Tibial artery (tissue), 4 donors: ENCODE measurements at regions not wholly inside any gene's neighbourhood (a gene's known extent, or its start where the extent isn't known, plus 50 kb on each side); places are given as distances from the start of the nearest gene placed in this dataset.

Source experiments
- DNase-seq, 2 donors: peaks; one replicate each; pipeline ENCODE4 v3.0.0-alpha.2; 2019
- H3K27ac ChIP-seq, 2 donors: fragments of 200-600 bp; sonication (generic) in 1 of 2; 1 replicate in 1 of 2; 2 replicates in 1 of 2; pipeline ENCODE4 v1.5.1; 2018 to 2019; ENCODE audit warnings: mild to moderate bottlenecking in 1 of 2
- H3K27me3 ChIP-seq, 2 donors: fragments of 200-600 bp; sonication (generic) in 1 of 2; one replicate each; pipeline versions ENCODE4 v1.5.1 to v1.6.0; 2016 to 2019
- H3K36me3 ChIP-seq, 3 donors: fragments of 200-600 bp; sonication (generic) in 2 of 3; one replicate each; pipeline ENCODE4 v1.5.1; 2016 to 2019; ENCODE audit warnings: mild to moderate bottlenecking in 2 of 3
- H3K4me1 ChIP-seq, 4 donors: fragments of 200-600 bp; sonication (generic) in 2 of 4; 1 replicate in 3 of 4; 2 replicates in 1 of 4; pipeline ENCODE4 v1.5.1; 2016 to 2019
- H3K4me3 ChIP-seq, 2 donors: fragments of 200-600 bp; sonication (generic) in 1 of 2; 1 replicate in 1 of 2; 2 replicates in 1 of 2; pipeline ENCODE4 v1.5.1; 2018 to 2019; ENCODE audit warnings: mild to moderate bottlenecking in 2 of 2
- H3K9me3 ChIP-seq, 3 donors: fragments of 200-600 bp; sonication (generic) in 1 of 3; one replicate each; pipeline ENCODE4 v1.5.1; 2016 to 2019
- CTCF ChIP-seq, 2 experiments: fragments of 200-600 bp in 1 of 2; fragments of 450-650 bp in 1 of 2; IDR thresholded peaks; one replicate each; pipeline ENCODE4 v1.5.1; 2017 to 2019; ENCODE audit warnings: antibody characterized with exemption in 2 of 2, mild to moderate bottlenecking in 1 of 2, moderate library complexity in 1 of 2
- intact Hi-C: fragments of 100-400 bp; cut with DNase I; formaldehyde crosslinking; loops from one replicate; pipeline ENCODE4 v1.15.0; 2023; ENCODE audit warnings: low total_unique reads

GRCh38 chr14:76678244-76678800 lies 82.9 kb upstream of the VASH1 start:
- no peak for DNase-seq
- H3K4me3 ChIP-seq = no peak overlapping the region
- TF ChIP-seq CTCF (IDR thresholded peaks at IDR 0.05) = no peak
- intact Hi-C loops = no loop called here
- no peak overlapping the region for H3K27ac ChIP-seq
- H3K27me3 ChIP-seq = no peaks in the 10 kb centered on the region
- H3K4me1 ChIP-seq = no peaks in the 10 kb centered on the region
- peaks cover 0 to 17% (median 16%) of the 10 kb centered on the region in 3 donors for H3K9me3 ChIP-seq
- H3K36me3 ChIP-seq = no peaks in the 10 kb centered on the region

GRCh38 chr14:76682367-76682766 lies 78.9 kb upstream of the VASH1 start:
- no peak for TF ChIP-seq CTCF (IDR thresholded peaks at IDR 0.05)
- H3K27me3 ChIP-seq = no peaks in the 10 kb centered on the region
- intact Hi-C loops = no loop called here
- DNase-seq = no peak
- H3K36me3 ChIP-seq = no peaks in the 10 kb centered on the region
- no peak overlapping the region for H3K27ac ChIP-seq
- H3K9me3 ChIP-seq = peaks cover 0 to 28% (median 24%) of the 10 kb centered on the region in 3 donors
- no peaks in the 10 kb centered on the region for H3K4me1 ChIP-seq
- H3K4me3 ChIP-seq = no peak overlapping the region

GRCh38 chr14:76686646-76687045 lies 74.6 kb upstream of the VASH1 start:
- Histone ChIP-seq H3K27me3 (no peaks in the 10 kb centered on the region), H3K4me3 (no peak overlapping the region), H3K9me3 (peaks cover 7 to 44% (median 27%) of the 10 kb centered on the region in 3 donors), H3K27ac (no peak overlapping the region), H3K4me1 (no peaks in the 10 kb centered on the region), H3K36me3 (no peaks in the 10 kb centered on the region)
- intact Hi-C loops = no loop called here
- DNase-seq = no peak
- TF ChIP-seq CTCF (IDR thresholded peaks at IDR 0.05) = no peak

GRCh38 chr14:76687611-76688382 lies 73.5 kb upstream of the VASH1 start:
- no peaks in the 10 kb centered on the region for H3K27me3 ChIP-seq
- intact Hi-C loops = no loop called here
- H3K36me3 ChIP-seq = no peaks in the 10 kb centered on the region
- TF ChIP-seq CTCF (IDR thresholded peaks at IDR 0.05) = no peak
- peaks cover 7 to 32% (median 22%) of the 10 kb centered on the region in 3 donors for H3K9me3 ChIP-seq
- no peak for DNase-seq
- no peaks in the 10 kb centered on the region for H3K4me1 ChIP-seq
- no peak overlapping the region for H3K4me3 ChIP-seq
- H3K27ac ChIP-seq = no peak overlapping the region

- no peak for DNase-seq
- H3K4me1 ChIP-seq = no peaks in the 10 kb centered on the region
- TF ChIP-seq CTCF (IDR thresholded peaks at IDR 0.05) = no peak
- H3K27me3 ChIP-seq = no peaks in the 10 kb centered on the region
- H3K36me3 ChIP-seq = no peaks in the 10 kb centered on the region
- peaks cover 7 to 27% (median 17%) of the 10 kb centered on the region in 3 donors for H3K9me3 ChIP-seq
- no peak overlapping the region for H3K27ac ChIP-seq
- H3K4me3 ChIP-seq = no peak overlapping the region
- intact Hi-C loops = no loop called here
Measured at GRCh38 chr14:76688383-76688671, 72.9 kb upstream of the VASH1 start.
